PC-3 (cell line): ENCODE measurements at regions not wholly inside any gene's neighbourhood (a gene's known extent, or its start where the extent isn't known, plus 50 kb on each side); places are given as distances from the start of the nearest gene placed in this dataset.

ENCODE experiments used
- CTCF ChIP-seq: fragments of 300-600 bp; sonication (generic); conservative IDR thresholded peaks from 2 replicates; pipeline ENCODE4 v1.5.1; 2017; ENCODE audit warnings: antibody characterized with exemption, low read depth, mild to moderate bottlenecking, low read length
- EZH2 ChIP-seq: fragments of 300-600 bp; sonication (generic); IDR thresholded peaks from one replicate; pipeline ENCODE4 v1.6.1; 2017; ENCODE audit warnings: antibody characterized with exemption, mild to moderate bottlenecking, low read length; ENCODE audit not compliant: unreplicated experiment
- EZH2phosphoT487 ChIP-seq: fragments of 300-600 bp; sonication (generic); IDR thresholded peaks from 2 replicates; pipeline ENCODE4 v1.6.1; 2018; ENCODE audit warnings: mild to moderate bottlenecking, antibody characterized with exemption, low read length, borderline replicate concordance

- TF ChIP-seq CTCF (no peak), EZH2 (no peak), EZH2phosphoT487 (no peak)
These were observed 61.1 kb upstream of the RAB4A start for GRCh38 chr1:229209816-229210215.
